K562 (cell line): ENCODE measurements at regions not wholly inside any gene's neighbourhood (a gene's known extent, or its start where the extent isn't known, plus 50 kb on each side); places are given as distances from the start of the nearest gene placed in this dataset.

ENCODE experiments used
- CEBPB ChIP-seq: fragments of 450-650 bp; IDR thresholded peaks from 2 replicates; pipeline ENCODE4 v1.6.1; 2016; ENCODE audit warnings: missing genetic modification characterization, missing compliant biosample characterization
- CHD4 ChIP-seq: fragments of 200-600 bp; sonication (generic); IDR thresholded peaks from 3 replicates; pipeline ENCODE4 v1.6.1; 2012; ENCODE audit warnings: low read depth, mild to moderate bottlenecking, mixed read lengths, low read length, inconsistent platforms; ENCODE audit not compliant: insufficient read depth, insufficient replicate concordance, poor library complexity, severe bottlenecking
- EZH2 ChIP-seq: IDR thresholded peaks from 2 replicates; pipeline ENCODE4 v1.6.1; 2012; ENCODE audit warnings: low read depth, mild to moderate bottlenecking, inconsistent platforms, low read length, borderline replicate concordance
- FOXA1 ChIP-seq: fragments of 450-650 bp; IDR thresholded peaks from 2 replicates; pipeline ENCODE4 v1.6.1; 2016; ENCODE audit warnings: mild to moderate bottlenecking, borderline replicate concordance
- ILF3 ChIP-seq: fragments of 450-650 bp; IDR thresholded peaks from 2 replicates; pipeline ENCODE4 v1.6.1; 2018; ENCODE audit warnings: antibody characterized with exemption, mild to moderate bottlenecking, moderate library complexity, borderline replicate concordance
- ZNF140 ChIP-seq: fragments of 250-450 bp; sonication (Bioruptor Pico); IDR thresholded peaks from 2 replicates; pipeline ENCODE4 v1.8.0; 2021; ENCODE audit warnings: moderate library complexity, mild to moderate bottlenecking, inconsistent platforms
- ZNF217 ChIP-seq: sonication (generic); formaldehyde crosslinking; IDR thresholded peaks from 2 replicates; pipeline ENCODE4 v1.8.0; 2022; ENCODE audit warnings: mild to moderate bottlenecking, missing genetic modification reagents
- TF ChIP-seq, protein P1 (sequence below): IDR thresholded peaks from 2 replicates; pipeline ENCODE4 v1.6.1; 2014; ENCODE audit warnings: antibody characterized with exemption
- TF ChIP-seq, protein P2 (sequence below), 3 experiments: IDR thresholded peaks in 2 of 3; conservative IDR thresholded peaks in 1 of 3; 2 replicates each; pipeline ENCODE4 v1.5.1; 2011 to 2012; ENCODE audit warnings: low read length in 3 of 3, mild to moderate bottlenecking in 3 of 3, control low read depth in 2 of 3, improper control_type of control experiment in 1 of 3, inconsistent platforms in 1 of 3, low read depth in 1 of 3, mixed read lengths in 1 of 3, moderate library complexity in 1 of 3; ENCODE audit not compliant: insufficient read depth in 2 of 3
- TF ChIP-seq, protein P3 (sequence below): sonication (generic); formaldehyde crosslinking; IDR thresholded peaks from 2 replicates; pipeline ENCODE4 v1.8.1; 2023; ENCODE audit warnings: mild to moderate bottlenecking, missing genetic modification reagents

DNA sequence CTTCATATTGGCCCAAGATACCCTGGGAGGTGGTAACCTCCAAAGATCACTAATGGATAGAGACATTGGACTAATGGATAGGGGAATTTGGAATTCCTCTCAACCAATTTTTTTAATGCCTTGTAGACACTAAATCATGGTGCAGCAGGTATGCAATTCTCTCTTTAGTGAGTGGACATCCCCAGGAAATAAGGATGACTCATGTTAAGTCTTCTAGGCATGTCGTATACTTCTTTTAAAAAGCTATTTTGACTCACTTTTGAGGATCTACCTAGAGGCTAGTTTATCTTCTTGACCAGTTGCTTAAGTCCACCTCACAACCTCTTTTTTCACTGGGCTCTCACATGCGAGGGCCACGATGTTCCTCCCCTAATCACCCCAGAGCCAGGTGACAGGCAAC, 211.6 kb upstream of the CDH12 start:
- TF ChIP-seq, protein P1, sequence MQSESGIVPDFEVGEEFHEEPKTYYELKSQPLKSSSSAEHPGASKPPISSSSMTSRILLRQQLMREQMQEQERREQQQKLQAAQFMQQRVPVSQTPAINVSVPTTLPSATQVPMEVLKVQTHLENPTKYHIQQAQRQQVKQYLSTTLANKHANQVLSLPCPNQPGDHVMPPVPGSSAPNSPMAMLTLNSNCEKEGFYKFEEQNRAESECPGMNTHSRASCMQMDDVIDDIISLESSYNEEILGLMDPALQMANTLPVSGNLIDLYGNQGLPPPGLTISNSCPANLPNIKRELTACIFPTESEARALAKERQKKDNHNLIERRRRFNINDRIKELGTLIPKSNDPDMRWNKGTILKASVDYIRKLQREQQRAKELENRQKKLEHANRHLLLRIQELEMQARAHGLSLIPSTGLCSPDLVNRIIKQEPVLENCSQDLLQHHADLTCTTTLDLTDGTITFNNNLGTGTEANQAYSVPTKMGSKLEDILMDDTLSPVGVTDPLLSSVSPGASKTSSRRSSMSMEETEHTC = no peak
- TF ChIP-seq FOXA1 (no peak), ILF3 (no peak), ZNF217 (CRISPR knock-in tag) (no peak), EZH2 (no peak), CHD4 (no peak), ZNF140 (CRISPR knock-in tag) (no peak), CEBPB (tag) (no peak)
- TF ChIP-seq, protein P2, sequence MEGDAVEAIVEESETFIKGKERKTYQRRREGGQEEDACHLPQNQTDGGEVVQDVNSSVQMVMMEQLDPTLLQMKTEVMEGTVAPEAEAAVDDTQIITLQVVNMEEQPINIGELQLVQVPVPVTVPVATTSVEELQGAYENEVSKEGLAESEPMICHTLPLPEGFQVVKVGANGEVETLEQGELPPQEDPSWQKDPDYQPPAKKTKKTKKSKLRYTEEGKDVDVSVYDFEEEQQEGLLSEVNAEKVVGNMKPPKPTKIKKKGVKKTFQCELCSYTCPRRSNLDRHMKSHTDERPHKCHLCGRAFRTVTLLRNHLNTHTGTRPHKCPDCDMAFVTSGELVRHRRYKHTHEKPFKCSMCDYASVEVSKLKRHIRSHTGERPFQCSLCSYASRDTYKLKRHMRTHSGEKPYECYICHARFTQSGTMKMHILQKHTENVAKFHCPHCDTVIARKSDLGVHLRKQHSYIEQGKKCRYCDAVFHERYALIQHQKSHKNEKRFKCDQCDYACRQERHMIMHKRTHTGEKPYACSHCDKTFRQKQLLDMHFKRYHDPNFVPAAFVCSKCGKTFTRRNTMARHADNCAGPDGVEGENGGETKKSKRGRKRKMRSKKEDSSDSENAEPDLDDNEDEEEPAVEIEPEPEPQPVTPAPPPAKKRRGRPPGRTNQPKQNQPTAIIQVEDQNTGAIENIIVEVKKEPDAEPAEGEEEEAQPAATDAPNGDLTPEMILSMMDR (IDR thresholded peaks at IDR 0.05 in 2 of 3, conservative IDR thresholded peaks at IDR 0.05 in 1 of 3; ENCODE audit: insufficient read depth in 2 of 3, low read depth in 1 of 3, low read length in 3 of 3) = no peak
- TF ChIP-seq, protein P3, sequence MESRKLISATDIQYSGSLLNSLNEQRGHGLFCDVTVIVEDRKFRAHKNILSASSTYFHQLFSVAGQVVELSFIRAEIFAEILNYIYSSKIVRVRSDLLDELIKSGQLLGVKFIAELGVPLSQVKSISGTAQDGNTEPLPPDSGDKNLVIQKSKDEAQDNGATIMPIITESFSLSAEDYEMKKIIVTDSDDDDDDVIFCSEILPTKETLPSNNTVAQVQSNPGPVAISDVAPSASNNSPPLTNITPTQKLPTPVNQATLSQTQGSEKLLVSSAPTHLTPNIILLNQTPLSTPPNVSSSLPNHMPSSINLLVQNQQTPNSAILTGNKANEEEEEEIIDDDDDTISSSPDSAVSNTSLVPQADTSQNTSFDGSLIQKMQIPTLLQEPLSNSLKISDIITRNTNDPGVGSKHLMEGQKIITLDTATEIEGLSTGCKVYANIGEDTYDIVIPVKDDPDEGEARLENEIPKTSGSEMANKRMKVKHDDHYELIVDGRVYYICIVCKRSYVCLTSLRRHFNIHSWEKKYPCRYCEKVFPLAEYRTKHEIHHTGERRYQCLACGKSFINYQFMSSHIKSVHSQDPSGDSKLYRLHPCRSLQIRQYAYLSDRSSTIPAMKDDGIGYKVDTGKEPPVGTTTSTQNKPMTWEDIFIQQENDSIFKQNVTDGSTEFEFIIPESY (CRISPR knock-in tag) = no peak
